ENCODE measurements at regions not wholly inside any gene's neighbourhood (a gene's known extent, or its start where the extent isn't known, plus 50 kb on each side); places are given as distances from the start of the nearest gene placed in this dataset.

DNA sequence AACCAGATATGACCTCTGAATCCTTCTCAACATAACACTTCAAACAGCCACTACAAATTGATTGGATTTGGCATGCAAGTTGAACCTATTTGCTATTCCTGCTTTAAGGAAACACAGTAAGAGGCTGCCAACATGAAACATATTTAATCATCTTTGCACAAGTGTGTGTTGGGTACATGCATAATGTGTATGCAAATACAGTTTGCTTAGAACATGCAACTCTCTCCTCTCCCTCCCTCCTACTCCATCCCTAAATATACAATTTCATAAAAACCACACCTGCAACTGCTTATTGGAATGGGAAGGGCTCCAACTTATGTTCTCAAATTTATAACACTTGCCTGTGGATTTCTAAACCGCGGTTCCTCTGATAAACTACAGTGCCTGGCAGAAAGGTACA is 71.5 kb downstream of the CD83 start:
- TF ChIP-seq EZH2 (IDR thresholded peaks at IDR 0.05; ENCODE audit: insufficient read depth, poor library complexity, severe bottlenecking) (no peak), EZH2phosphoT487 (IDR thresholded peaks at IDR 0.05; ENCODE audit: insufficient read depth, low read depth) (no peak)

Measured in GM23248 (cell line).